CD4-positive, alpha-beta T cell treated with Interleukin-17A for 1 hour (primary cell): ENCODE measurements at regions not wholly inside any gene's neighbourhood (a gene's known extent, or its start where the extent isn't known, plus 50 kb on each side); places are given as distances from the start of the nearest gene placed in this dataset.
"Not testable (repeated sequence)": the region's sequence is repeated elsewhere in the genome, so short reads cannot be mapped to it uniquely, and the experiment has no call there.

Source experiments
- DNase-seq: peaks from one replicate; pipeline ENCODE4 v3.0.0-alpha.2; 2020

DNA sequence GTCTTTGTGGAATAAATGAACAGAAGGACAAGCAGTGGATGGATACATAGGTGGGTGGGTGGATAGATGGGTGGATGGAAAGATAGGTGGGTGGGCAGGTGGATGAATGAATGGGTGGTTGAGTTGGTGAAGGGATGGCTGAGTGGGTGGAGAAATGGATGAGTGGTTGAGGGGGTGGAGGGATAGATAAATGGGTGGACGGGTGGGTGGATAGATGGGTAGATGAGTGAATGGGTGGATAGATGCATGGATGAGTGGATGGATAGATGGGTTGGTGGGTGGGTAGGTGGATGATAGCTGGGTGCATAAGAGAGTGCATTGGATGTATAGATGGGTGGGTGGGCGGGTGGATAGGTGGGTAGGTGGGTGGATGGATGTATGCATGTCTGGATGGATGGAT is 63.5 kb downstream of the UNC93B1 start:
- not testable (repeated sequence) for DNase-seq

DNA sequence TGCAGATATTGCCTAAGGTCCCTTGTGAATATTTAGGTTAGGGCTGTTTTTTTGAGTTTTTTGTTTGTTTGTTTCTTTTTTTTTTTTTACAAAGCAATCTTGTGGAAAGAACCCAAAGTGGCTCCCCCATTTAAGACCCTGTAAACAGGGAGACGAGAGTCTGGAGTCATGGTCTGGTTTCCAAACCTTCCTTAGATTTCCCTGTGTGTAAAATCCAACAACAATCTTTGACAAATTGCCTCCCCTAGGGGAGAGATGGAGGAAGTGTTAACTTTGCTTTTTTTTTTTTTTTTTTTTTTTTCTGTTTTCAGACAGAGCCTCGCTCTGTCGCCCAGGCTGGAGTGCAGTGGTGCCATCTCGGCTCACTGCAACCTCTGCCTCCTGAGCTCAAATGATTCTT is 64.9 kb downstream of the UNC93B1 start:
- not testable (repeated sequence) for DNase-seq

DNA sequence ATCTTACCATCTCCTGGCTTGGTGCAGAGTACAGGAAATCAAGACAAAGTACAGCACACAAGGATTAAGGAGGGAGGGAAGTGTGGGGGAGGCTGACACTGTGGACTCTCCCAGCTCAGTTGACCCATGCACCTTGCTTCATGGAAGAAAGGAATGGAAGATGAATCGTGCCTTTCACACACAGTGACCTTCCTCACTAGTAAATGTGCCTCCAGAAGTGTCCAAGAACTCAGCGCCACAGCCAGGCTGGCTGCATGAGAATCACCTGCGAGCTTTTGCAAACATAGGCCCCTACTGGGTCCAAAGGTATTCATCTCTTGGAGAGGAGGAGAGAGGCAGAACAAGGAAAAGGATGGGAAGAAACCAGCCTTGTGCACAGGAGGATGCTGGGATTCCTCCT is 65.5 kb downstream of the UNC93B1 start:
- DNase-seq = not testable (repeated sequence)

DNA sequence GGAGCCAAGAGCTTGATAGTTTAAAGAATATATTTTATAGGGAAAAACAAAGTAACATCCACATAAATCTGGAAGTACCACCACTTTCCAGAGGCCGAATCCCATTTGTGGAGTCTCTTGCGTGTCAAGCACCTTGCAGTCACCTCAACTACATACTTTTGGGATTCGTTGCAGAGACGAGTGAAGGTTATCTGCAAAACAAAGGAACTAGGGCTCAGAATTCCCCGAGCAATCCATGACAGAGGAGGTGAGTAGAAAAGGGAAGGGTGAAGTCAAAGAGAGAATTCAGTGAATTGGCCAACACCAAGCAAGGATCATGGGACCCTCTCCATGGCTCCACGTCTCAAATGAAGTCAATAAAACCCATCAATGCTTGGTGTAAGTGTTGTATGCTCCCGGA is 80.3 kb downstream of the UNC93B1 start:
- not testable (repeated sequence) for DNase-seq

DNA sequence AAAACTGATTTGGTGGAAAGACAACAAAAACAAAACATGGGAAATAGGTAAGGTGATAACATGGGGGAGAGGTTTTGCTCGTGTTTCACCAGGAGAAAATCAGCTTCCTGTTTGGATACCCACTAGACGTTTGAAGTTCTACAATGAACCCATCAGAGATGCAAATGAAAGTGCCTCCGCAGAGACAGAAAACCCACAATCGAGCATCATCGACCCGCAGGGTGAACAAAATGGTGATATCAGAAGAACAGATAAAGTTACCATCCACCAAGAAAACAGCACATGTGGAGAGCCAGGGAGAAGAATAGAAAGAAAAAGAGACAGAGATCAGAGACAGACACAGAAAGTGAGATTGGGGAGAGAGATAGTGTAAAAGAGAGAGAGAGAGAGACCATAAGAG is 83.4 kb downstream of the UNC93B1 start:
- peak; percentile 34 for DNase-seq

DNA sequence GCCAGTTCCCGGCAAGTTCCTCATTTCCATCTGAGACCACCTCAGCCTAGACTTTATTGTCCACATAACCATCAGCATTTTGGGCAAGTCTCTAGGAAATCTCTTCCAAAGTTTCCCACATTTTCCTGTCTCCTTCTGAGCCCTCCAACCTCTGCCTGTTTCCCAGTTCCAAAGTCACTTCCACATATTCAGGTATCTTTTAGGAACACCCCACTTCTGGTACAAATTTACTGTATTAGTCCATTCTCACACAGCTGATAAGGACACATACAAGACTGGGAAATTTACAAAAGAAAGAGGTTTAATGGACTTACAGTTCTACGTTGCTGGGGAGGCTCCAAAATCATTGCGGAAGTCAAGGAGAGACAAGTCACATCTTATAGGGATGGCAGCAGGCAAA is 91.7 kb downstream of the UNC93B1 start:
- DNase-seq = not testable (repeated sequence)

DNA sequence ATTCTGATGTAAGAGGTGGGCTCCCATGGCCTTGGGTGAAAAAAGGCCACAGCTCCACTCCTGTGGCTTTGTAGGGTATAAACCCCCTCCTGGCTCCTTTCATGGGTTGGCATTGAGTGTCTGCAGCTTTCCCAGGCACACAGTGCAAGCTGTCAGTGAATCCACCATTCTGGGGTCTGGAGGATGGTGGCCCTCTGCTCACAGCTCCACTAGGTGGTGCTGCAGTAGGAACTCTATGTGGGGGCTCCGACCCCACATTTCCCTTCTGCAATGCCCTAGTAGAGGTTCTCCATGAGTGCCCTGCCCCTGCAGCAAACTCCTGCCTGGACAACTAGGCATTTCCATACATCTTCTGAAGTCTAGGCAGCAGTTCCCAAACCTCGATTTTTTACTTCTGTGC is 92.7 kb downstream of the UNC93B1 start:
- not testable (repeated sequence) for DNase-seq

DNA sequence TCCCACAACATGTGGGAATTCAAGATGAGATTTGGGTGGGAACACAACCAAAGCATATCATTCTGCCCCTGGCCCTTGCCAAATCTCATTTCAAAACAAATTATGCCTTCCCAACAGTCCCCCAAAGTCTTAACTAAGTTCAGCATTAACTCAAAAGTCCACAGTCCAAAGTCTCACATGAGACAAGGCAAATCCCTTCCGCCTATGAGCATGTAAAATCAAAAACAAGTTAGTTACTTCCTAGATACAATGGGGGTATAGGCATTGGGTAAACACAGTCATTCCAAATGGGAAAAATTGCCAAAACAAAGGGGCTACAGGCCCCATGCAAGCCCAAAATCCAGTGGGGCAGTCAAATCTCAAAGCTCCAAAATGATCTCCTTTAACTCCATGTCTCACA is 93.1 kb downstream of the UNC93B1 start:
- not testable (repeated sequence) for DNase-seq

DNA sequence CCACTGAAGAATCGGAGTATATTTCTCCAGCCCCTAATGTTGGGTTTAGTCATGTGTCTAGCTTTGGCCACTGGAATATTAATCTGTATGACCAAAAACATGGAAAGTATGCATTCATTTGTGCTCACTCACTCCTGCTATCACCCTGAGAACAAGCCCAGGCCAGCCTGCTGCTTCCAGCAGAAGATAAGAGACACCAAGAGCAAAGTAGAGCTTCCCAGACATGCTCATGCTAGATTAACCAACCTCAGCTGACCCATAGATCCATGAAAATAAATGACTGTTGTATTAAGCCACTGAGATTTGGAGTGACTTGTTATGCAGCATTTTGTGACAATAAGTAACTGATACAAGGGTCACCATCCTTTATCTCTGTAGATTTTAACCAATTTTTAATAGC is 96.9 kb downstream of the UNC93B1 start:
- not testable (repeated sequence) for DNase-seq

DNA sequence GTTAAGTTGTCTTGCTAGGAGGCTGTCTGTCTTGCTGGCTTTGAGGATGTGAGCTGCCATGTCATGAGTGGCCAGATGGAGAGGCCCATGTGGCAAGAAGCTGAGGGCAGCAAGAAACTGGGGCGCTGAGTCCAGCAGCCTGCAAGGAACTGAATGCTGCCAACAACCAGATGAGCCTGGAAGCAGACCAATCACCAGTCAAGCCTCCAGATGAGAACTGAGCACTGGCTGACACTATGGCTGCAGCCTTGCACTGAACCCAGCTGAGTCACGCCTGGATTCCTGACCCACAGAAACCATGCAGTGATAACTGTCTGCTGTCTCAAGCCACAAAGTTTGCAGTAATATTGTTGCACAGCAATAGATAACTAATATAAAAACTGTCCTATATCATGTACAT is 104.4 kb downstream of the UNC93B1 start:
- DNase-seq = not testable (repeated sequence)

DNA sequence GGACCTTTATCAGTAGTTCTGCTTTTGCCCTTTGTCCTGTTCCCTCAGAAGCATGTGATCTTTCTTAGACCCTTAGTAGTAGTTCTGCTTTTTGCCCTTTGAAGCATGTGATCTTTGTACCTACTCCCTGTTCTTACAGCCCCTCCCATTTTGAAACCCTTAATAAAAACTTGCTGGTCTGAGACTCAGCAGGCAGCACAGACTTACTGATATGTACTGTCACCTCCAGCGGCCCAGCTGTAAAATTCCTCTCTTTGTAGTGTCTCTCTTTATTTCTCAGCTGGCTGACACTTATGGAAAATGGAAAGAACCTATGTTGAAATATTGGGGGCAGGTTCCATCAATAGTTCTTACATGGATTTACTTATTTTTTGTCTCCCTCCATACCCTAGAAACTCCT is 110.4 kb downstream of the UNC93B1 start:
- DNase-seq = not testable (repeated sequence)

DNA sequence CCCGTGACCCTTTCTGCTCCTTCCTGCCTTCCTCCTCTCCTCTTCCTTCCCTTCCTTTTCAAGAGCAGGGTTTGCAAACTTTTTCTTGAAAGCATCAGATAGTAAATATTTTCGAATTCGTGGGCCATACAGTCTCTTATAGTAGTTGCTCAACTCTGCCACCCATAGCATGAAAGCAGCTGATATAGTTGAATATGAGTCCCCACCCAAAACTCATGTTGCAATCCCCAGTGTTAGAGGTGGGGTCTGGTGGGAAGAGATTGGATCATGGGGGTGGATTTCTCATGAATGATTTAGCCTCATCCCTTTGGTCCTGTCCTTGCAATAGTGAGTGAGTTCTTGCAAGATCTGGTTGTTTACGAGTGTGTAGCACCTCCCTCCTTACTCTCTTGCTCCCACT is 114.3 kb downstream of the UNC93B1 start:
- DNase-seq = not testable (repeated sequence)

DNA sequence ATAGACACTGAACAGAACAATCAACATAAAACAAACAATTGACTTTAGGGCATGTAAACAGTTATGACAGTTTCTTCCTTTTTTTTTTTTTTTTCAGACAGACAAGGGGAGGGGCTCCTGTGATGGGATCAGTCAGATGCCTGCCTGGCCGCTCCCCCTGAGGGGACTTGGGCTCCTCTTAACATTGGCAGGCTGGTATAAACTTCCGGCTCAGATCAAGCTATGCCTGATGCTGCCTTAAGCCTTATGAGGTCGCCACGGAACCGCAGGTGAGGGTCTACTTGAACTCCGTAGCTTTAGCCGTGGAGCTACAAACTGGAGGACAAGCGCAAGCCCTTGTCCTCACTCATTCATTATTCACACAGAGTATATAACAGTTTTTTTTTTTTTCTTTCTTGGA is 115.8 kb downstream of the UNC93B1 start:
- peak; percentile 54 for DNase-seq

DNA sequence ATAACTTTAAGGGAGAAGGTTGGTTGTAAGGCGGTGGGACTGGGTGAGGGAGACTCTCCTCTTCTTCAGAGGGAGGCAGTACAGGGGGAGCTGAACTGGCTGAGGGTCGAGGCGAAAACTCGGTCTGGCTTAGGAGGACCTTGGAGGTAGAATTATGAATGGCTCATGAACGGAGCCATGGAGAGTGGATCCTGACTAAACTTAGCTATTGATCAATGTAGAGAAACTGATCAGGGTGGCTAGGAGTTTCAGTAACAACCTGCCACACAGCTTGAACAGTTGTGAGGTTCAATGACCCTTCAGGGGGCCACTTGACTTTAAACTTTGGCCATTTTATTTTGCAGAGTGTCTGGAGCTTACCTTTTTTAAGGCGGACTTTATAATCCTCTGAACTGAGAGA is 117.2 kb downstream of the UNC93B1 start:
- not testable (repeated sequence) for DNase-seq

DNA sequence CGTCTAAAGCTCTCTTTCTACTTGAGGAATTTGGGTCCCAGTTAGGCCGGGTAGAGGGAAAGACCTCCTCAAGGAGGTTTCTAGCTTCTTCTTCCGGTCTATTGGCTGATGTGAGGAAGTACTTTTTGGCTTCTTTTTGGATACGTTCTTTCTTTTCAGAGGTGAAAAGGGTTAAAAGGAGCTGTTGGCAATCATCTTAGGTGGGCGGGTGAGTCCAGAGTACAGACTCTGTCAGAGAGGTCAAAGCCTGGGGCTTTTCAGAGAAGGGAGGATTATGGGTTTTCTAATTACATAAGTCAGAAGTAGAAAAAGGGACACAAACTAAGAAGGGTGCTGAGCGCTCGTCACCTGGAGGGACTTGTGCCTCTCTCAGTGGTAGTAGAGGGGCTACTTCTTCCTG is 117.7 kb downstream of the UNC93B1 start:
- not testable (repeated sequence) for DNase-seq

DNA sequence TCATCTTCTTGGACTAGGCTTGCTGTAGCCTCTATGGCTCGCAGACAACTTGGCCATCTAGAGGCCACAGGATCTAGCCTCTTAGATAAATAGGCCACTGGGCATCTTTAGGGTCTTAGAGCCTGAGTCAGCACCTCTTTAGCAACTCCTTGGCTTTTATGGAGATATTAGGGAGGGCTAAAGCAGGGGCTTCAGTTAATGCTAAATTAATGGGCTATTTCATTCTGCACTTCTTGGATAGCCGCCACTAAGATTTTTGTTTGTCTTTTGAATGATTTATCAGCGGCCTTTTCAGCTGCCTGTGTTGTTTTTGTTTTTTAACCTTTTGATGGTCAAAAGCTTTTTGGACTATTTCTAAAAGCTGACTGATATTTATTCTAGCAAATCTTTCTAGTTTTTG is 118.3 kb downstream of the UNC93B1 start:
- not testable (repeated sequence) for DNase-seq

DNA sequence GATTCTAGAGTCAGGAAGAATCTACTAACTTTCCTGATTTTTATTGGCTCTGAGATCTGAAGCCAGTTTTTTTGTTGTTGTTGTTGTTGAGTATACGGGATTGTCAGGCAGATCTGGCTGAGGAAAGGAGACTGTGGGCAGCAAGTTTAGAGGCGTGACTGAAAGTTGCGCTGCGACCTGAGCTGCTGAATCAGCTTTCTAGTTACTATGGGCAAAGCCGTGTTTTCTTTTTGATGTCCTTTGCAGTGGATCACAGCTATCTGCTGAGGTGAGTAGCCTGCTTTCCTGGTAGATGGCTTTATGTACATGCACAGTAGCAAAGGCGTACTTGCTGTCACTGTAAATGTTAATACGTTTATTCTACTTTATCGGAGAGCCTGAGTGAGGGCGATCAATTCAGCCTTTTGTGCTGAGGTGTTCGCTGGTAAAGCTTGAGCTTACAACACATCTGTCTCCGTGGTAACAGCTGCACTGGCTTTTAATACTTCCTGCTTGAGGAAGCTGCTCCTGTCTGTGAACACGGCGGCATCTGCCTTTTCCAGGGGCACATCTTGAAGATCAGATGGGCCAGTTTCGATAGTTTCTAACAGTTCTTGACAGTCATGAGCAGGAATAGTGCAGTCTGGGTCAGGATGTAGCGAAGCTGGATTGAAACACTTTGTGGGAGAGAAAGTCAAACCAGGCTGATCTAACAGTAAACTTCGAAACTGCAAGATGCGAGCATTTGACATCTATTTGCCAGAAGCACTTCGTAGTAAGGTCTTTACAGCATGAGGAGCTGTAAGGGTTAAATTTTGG is 118.9 kb downstream of the UNC93B1 start:
- DNase-seq = peak; percentile 69

DNA sequence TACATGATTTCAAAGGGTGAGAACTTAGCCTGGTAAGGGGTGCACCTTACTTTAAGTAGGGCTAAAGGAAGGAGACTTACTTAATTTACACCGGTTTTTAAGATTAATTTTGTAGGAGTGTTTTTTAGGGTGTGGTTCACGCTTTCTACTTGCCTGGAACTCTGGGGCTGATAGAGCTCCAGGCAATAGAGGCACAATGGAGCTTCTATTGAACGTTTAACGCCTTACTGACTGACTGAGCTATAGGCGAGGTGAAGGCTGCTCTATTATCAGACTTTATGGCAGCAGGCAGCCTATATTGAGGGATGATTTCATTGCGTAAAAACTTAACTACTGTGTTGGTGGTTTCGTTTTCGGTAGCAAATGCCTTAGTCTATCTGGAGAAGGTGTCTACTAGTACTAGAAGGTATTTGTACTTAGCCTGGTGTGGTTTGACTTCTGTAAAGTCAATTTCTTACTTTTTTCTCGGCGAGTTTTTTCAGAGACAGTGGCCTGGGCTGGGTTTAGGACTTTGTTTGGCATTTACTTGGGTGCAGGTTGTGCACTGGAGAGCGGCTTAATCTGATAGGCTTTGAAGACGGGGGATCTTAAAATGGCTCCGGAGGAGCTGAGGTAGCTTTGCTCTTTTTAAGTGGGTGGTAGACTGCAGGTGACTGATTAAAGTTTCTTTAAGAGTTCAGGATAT is 119.7 kb downstream of the UNC93B1 start:
- peak; percentile 50 for DNase-seq

DNA sequence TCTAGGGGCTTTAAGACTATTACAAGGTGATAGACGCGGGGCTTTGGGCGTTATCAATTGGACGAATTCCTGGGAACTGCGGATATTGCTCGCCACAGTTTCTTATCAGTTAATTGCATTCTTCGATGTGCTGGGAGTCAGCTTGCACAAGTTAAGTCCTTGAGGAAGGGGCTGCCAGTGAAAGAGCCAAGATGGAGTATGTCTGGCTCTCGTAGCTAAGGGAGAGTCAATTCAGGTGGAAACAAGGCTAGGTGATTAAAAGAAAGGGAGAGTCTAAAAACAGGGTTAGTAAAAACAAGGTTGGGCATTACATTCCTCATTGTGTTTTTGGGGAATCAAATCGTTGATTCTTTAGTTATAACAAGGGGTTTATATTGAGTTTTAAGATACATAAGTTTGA is 121.6 kb downstream of the UNC93B1 start:
- not testable (repeated sequence) for DNase-seq

DNA sequence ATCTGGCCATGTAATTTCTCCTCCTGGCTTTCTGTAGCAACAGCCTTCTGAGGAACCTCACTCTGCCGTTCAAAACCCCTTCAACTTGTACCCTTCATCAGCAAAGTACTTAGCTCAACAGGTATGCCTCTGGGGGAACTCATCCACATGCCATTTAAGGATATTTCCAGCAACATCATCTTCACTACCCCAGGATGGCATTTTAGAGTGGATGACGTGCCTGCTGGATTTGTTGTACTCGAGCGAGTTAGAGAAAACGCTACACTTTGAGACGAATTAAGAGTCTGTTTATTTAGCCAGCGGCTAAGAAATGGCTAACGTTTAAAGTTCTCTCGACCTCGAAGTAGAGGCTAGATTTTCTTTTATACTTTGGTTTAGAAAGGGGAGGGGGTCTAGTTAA is 122.1 kb downstream of the UNC93B1 start:
- DNase-seq = not testable (repeated sequence)

DNA sequence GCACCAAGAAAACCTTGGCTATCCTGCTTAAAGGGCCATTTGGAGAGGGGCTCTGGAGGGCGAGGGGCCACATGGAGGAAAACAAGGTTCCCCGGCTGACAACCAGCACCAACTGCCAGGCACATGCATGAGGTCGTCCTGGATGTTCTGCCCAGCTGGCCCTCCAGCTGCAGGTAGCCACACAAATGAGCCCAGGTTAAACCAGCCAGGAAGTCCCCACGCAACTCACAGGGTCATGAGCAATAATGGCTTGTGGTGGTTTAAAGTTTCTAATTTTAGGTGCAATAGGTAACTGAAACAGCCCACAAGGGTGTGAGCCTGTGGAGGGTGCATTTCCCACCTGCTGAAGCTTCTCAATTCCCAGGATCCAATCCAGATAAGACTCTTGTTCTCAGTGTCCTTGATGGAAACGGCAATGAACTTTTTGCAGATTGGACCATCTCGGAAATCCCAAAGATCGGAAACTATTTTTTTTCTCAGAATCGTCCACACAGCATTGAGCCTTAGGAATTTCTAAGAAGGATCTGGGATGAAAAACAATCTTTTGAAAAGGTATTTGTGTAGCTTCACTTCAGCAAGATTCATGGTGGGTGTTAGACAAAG is 123.2 kb downstream of the UNC93B1 start:
- not testable (repeated sequence) for DNase-seq

DNA sequence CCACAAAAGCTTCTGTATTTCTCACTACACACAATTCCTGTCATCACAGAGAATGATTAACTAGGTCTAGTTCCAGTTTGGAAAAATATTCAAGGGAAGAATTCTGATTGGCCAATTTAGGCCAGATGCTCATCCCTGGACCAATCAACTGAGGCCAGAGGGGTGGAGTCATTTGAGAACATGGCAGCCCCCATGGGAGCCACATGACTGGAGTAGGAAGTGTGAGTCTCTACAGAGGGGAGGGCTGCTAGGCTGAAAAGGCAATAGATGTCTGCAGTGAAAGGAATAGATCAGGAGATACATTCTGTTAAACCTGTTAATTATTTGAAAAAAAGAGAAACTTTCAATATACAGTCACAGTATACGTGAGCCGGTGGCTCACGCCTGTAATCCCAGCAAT is 125.2 kb downstream of the UNC93B1 start:
- DNase-seq = not testable (repeated sequence)

DNA sequence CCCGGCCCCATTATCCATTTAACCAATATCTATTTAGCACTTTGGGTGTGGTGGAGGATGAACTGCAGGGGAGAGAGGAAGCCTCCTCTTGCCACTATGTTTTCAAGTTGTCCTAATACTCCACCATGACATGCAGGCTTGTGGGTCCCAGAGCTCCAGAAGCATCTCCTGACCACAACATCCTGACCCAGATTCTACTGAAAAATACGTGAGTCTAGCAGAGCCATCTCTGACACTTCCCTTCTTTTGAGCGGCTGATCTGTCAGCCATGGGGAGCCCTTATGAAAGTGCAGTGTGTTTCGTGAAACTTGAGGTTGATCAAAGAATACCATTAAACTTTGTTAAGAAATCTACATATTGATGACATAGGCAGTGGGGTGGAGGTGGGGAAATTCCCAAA is 126.6 kb downstream of the UNC93B1 start:
- peak; percentile 36 for DNase-seq

DNA sequence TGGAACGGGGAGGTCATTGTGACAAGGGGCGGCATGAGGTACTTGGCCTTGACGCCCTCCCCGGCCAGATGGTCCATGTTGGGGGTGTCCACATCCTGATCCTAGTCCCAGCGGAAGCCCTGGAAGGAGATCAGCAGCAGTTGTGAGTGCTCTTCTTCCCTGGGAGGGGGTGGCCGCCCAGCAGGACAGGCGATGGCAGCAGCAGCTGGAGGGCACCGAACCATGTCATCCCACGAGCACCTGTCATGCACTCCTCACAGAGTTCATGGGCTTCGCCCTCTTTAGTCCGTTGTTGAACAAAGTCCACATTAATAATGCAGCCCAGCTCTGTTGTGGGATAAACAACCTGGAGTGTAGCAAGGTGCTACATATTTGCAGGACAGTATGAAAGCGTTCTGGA is 130.7 kb downstream of the UNC93B1 start:
- DNase-seq = not testable (repeated sequence)
